ENCODE measurements at regions not wholly inside any gene's neighbourhood (a gene's known extent, or its start where the extent isn't known, plus 50 kb on each side); places are given as distances from the start of the nearest gene placed in this dataset.

DNA sequence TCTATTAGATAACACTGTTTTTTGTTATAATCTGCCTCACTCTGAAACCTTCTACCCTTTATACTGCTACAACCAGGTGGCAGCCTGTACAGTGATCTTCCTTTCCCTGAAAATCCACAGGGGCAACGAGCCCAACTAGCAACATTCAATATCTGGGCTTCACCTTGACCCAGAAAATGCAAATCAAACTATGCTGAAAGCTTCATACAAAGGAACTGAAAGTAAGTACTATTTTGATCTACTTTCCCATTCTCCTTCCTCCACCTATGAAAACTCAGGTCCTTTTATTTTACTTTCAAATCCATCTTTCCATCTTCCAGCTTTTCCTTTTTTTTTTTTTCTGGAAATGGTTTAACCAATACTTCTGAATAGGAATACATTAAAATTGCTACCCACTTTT is 175.8 kb upstream of the CCDC150 start:
- Histone ChIP-seq H3K4me2 (ENCODE audit: insufficient read depth, low read length) (no peak overlapping the region), H3K9ac (replicated peaks; ENCODE audit: extremely low read depth, insufficient read depth, low read length) (no peak overlapping the region), H4K20me1 (replicated peaks; ENCODE audit: control insufficient read depth, extremely low read depth, insufficient read depth, low read length) (no peaks in the 10 kb centered on the region), H3K27me3 (ENCODE audit: control insufficient read depth in 2 of 2, insufficient read depth in 2 of 2, low read length in 2 of 2) (peaks cover 11 to 14% of the 10 kb centered on the region in 2 experiments), H3K9me1 (replicated peaks; ENCODE audit: control insufficient read depth, extremely low read depth, insufficient read depth, low read length) (no peaks in the 10 kb centered on the region), H3K9me3 (replicated peaks; ENCODE audit: control insufficient read depth, insufficient read depth, low read length) (no peaks in the 10 kb centered on the region), H3K4me1 (ENCODE audit: control insufficient read depth, extremely low read depth, insufficient read depth, low read length) (no peaks in the 10 kb centered on the region), H2AFZ (ENCODE audit: low read depth, low read length) (no peak overlapping the region), H3K27ac (ENCODE audit: insufficient read depth, low read depth, low read length) (no peak overlapping the region), H3K4me3 (replicated peaks in 1 of 3; ENCODE audit: insufficient read depth in 1 of 3, low read depth in 1 of 3, low read length in 3 of 3) (no peak overlapping the region), H3K36me3 (ENCODE audit: control insufficient read depth in 2 of 2, extremely low read depth in 1 of 2, insufficient read depth in 2 of 2, low read length in 2 of 2) (no peaks in the 10 kb centered on the region), H3K79me2 (ENCODE audit: control insufficient read depth, insufficient read depth, low read length) (no peaks in the 10 kb centered on the region)
- dilution Hi-C loops (cut with MboI; ENCODE audit: extremely low pct_ligation_motif_present, low sequenced_read_pairs): no loop called here
- POLR2A ChIA-PET: no interaction called here
- BruUV-seq (replicated peaks): no TSS peak
- CTCF ChIA-PET: interaction anchor here (1.2 to 4.1 kb wide), 3 partner anchors 10 to 386 kb away, joined by 4 to 13 read pairs (median 12); no protein-coding TSS in a partner anchor
- no peak for DNase-seq (ENCODE audit: low read depth, low spot score)
- intact Hi-C loops (cut with micrococcal nuclease): no loop called here
- FAIRE-seq: no peak
- TF ChIP-seq EZH2 (IDR thresholded peaks at IDR 0.05; ENCODE audit: borderline replicate concordance, low read depth, low read length, severe bottlenecking) (no peak), GATA2 (IDR thresholded peaks at IDR 0.05; ENCODE audit: insufficient read depth, insufficient read length, low read depth, low read length) (no peak), POLR2AphosphoS5 (IDR thresholded peaks at IDR 0.05; ENCODE audit: insufficient read depth, low read depth, low read length) (no peak), MYC (IDR thresholded peaks at IDR 0.05; ENCODE audit: low read depth, low read length) (no peak), POLR2A (IDR thresholded peaks at IDR 0.05; ENCODE audit: low read depth, low read length) (no peak)
- TF ChIP-seq, protein P1, sequence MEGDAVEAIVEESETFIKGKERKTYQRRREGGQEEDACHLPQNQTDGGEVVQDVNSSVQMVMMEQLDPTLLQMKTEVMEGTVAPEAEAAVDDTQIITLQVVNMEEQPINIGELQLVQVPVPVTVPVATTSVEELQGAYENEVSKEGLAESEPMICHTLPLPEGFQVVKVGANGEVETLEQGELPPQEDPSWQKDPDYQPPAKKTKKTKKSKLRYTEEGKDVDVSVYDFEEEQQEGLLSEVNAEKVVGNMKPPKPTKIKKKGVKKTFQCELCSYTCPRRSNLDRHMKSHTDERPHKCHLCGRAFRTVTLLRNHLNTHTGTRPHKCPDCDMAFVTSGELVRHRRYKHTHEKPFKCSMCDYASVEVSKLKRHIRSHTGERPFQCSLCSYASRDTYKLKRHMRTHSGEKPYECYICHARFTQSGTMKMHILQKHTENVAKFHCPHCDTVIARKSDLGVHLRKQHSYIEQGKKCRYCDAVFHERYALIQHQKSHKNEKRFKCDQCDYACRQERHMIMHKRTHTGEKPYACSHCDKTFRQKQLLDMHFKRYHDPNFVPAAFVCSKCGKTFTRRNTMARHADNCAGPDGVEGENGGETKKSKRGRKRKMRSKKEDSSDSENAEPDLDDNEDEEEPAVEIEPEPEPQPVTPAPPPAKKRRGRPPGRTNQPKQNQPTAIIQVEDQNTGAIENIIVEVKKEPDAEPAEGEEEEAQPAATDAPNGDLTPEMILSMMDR (IDR thresholded peaks at IDR 0.05; ENCODE audit: extremely low read depth in 1 of 2, insufficient read depth in 1 of 2, low read depth in 1 of 2, low read length in 2 of 2): no peak
- TF ChIP-seq, protein P2, sequence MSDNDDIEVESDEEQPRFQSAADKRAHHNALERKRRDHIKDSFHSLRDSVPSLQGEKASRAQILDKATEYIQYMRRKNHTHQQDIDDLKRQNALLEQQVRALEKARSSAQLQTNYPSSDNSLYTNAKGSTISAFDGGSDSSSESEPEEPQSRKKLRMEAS (IDR thresholded peaks at IDR 0.05; ENCODE audit: insufficient read depth, insufficient read length): no peak

Data from endothelial cell of umbilical vein (primary cell).